CD4-positive, alpha-beta T cell treated with Interleukin-2 at 100 ng/mL for 4 hours (primary cell): ENCODE measurements at regions not wholly inside any gene's neighbourhood (a gene's known extent, or its start where the extent isn't known, plus 50 kb on each side); places are given as distances from the start of the nearest gene placed in this dataset.
"Not testable (repeated sequence)": the region's sequence is repeated elsewhere in the genome, so short reads cannot be mapped to it uniquely, and the experiment has no call there.

Experiments used
- DNase-seq: peaks from one replicate; pipeline ENCODE4 v3.0.0-alpha.2; 2020; ENCODE audit warnings: low spot score

GRCh38 chr2:172288603-172289002 is 138.8 kb upstream of the ITGA6 start:
- peak; percentile 36 for DNase-seq

- DNase-seq = no peak
Observed at GRCh38 chr2:172293952-172294351, 133.4 kb upstream of the ITGA6 start.

- DNase-seq = no peak
Observed at GRCh38 chr2:172294983-172295382, 132.4 kb upstream of the ITGA6 start.

- no peak for DNase-seq
Observed at GRCh38 chr2:172295677-172296076, 131.7 kb upstream of the ITGA6 start.

- no peak for DNase-seq
Observed at GRCh38 chr2:172296267-172297046, 130.9 kb upstream of the ITGA6 start.

GRCh38 chr2:172297531-172297930 is 129.9 kb upstream of the ITGA6 start:
- DNase-seq = no peak

- DNase-seq = no peak
Observed at GRCh38 chr2:172297950-172298349, 129.4 kb upstream of the ITGA6 start.

GRCh38 chr2:172299741-172300140 is 127.6 kb upstream of the ITGA6 start:
- no peak for DNase-seq

- DNase-seq = no peak
Observed at GRCh38 chr2:172300851-172301250, 126.5 kb upstream of the ITGA6 start.

GRCh38 chr2:172305066-172305465 is 122.3 kb upstream of the ITGA6 start:
- DNase-seq = no peak

GRCh38 chr2:172307800-172308199 is 119.6 kb upstream of the ITGA6 start:
- no peak for DNase-seq

GRCh38 chr2:172308253-172308935 is 119.0 kb upstream of the ITGA6 start:
- no peak for DNase-seq

GRCh38 chr2:172311921-172312345 is 115.5 kb upstream of the ITGA6 start:
- DNase-seq = no peak

- no peak for DNase-seq
Observed at GRCh38 chr2:172313715-172314341, 113.6 kb upstream of the ITGA6 start.

- not testable (repeated sequence) for DNase-seq
Observed at GRCh38 chr2:172315070-172315469, 112.3 kb upstream of the ITGA6 start.

GRCh38 chr2:172322049-172322448 is 105.3 kb upstream of the ITGA6 start:
- no peak for DNase-seq

- DNase-seq = no peak
Observed at GRCh38 chr2:172323256-172323655, 104.1 kb upstream of the ITGA6 start.

- no peak for DNase-seq
Observed at GRCh38 chr2:172323861-172324597, 103.4 kb upstream of the ITGA6 start.

- no peak for DNase-seq
Observed at GRCh38 chr2:172326211-172326509, 101.2 kb upstream of the ITGA6 start.

GRCh38 chr2:172328103-172328841 is 99.1 kb upstream of the ITGA6 start:
- DNase-seq = no peak

GRCh38 chr2:172329416-172329773 is 98.0 kb upstream of the ITGA6 start:
- no peak for DNase-seq
